Left hindlimb (tissue), 1 donor: ENCODE measurements at regions not wholly inside any gene's neighbourhood (a gene's known extent, or its start where the extent isn't known, plus 50 kb on each side); places are given as distances from the start of the nearest gene placed in this dataset.

Source experiments
- DNase-seq: peaks from one replicate; pipeline ENCODE4 v3.0.0-alpha.2; 2018

DNA sequence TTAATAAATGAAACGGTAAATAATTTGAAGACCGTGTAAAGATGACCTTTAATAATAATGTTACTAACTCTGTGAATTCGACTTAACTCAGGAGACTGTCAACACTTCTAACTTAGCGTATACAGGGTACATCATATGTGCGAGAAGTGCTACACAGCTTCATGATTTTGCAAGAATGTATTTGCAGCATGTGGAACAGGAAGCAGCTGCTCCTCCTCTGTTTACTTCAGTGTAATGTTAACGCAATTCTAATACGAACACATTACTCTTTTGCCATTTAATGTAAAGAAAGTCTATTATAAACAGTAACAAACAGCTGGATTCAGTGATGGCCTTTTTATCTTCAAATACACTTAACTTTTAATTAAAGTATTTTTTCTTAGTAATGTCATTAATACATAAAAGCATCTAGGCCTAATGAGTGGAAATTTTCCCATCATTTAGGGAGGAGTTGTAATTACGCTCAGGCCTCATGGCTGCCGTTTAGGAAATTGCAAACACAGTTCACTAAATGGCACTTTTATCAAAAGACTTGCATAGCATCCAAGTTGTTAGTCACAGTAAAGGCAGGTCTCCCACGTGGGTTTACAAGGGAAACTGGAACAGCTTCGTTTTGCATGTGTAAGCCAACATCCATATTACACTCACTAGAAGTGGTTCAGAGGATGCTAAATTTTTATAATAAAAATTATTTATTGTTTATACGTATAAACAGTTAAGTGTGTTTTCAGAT, 635.7 kb downstream of the FBXO15 start:
- no peak for DNase-seq

DNA sequence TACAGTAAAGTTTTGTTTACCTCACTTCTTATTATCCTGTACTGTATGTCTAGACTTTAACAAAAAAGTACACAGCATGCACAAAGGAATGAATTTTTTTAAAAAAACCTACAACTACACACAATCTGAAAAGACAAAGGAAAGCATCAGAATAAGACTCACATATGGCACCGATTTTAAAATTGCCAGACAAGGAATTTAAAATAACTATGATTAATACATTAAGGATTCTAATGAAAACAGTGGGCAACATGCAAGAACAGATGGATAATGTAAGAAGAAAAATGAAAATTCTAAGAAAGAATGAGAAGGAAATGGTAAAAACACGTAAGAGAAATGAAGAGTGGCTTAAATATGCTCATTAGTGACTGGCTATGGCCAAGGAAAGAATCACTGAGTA, 638.2 kb downstream of the FBXO15 start:
- DNase-seq: no peak

DNA sequence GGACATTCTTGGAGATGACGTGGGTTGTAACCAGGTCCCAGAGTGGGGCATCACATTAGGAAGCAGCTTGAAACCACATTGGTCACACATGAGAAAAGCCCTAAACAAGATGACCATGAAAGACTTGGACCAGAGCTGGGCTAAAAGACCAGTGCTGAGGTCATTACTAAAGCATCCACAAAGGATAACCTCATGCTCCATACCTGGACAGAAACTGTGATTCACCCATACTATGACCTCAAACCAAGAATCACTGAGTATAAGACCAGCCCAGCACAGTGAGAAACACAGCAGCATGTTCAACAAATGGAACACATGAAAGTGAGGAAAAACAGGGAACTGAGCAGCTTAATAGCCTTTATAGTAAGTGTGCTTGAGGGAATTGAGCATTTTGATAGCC, 635.5 kb upstream of the NETO1 start:
- no peak for DNase-seq

DNA sequence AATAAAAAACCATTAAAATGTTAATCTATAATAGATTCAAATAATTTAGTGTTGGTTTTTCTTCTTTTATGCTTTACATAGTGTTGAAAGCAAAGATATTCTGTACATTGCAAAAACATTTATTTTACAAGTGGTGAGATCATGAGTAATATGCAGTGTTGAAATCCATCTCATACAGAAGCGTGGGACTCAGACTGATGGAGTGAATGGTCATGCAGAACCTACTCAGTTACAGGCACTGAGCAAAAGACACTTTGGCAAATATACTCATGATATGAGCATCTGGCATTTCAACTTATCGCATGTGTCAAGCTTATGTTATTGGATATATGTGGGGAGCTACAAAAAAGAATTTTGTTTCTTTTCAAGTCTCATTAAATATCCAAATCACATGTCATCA, 620.2 kb upstream of the NETO1 start:
- DNase-seq: no peak

DNA sequence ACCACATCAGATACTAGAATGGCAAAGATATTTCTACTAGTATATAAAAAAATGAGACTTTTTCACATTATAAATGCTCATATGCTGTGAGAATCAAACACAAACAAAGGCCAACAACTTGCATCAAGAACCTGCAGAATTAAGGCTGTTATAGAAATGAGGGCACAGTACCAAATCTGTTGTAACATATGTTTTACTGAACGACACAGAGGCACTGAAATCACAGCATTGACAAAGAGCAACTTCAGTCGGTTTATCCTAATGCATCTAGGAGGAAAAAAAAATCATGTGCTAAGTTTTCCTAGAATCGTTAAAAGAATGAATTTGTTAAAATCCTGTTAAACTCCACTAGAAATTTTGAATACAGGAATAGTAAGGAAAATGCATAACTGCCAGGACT, 617.4 kb upstream of the NETO1 start:
- DNase-seq: no peak

DNA sequence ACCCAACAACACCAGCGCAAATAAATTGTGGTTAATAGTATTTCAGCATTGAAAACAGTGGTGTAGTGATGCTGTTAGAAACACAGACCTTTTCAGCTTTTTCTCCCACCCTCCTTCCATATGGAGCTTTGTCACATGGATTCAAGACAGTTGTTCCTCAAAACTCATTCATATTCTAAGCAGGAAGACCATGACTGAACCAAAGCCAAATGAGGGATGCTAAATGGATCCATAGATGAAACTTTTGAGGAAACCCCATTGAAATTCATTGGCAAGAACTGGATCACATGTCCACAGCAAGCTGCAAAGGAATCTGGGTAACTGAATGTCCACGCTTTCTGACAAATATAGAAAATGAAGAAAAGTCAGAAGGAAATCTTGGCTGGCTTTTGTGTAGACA, 615.1 kb upstream of the NETO1 start:
- DNase-seq: no peak

DNA sequence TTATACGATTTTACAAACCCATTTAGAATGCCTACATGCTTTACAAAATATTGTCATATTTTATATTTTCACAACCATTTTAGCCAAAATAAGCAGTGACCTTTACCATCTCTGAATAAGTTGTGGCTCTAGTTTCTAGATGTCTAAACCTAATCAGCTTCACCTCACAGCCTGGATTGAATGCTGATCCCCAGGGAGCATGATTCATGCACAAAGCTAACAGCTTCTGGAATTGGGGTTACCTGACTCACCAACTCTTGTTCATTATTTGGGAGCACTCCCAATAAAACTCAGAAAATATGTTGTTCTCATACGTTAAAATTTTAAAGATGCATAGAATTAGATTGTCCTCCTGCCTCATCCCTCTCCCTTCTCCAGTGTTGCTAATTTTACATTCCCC, 611.7 kb upstream of the NETO1 start:
- DNase-seq: no peak

DNA sequence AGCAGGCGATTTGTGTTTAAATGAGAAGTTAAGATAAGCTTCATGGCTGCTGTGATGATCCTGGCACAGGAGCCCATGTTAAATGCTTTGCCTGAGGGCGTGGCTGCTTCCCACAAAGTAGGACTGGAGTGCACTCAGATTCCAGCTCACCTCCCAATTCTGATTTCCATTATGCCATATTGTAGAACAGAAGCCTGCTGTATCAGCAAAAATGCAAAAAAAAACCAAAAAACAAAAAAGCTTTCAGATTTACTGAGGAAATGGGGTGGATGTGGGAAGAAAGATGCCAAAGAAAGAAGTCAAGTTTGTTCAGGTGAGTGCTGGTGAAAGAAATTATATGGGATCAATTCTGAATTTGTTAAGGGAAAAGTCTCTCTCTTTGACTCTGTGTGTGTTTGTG, 610.4 kb upstream of the NETO1 start:
- DNase-seq: no peak

DNA sequence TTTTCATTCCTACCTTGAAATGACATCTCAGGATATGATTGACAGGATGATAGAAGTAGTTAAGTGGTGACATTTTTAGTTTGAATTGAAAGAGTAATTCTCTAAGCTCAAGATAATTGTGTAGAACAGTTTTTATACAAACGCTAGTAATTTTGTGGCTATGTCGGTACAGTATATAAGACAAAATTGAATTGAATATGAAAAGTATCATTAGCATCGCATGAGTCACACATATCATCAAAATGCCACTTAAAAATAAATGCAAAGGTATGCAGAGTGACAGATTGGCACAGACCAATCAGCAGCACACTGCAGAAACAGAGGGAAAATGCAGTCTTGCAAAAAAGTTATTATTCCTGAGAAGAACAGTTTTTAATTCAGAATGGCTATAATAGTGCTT, 608.2 kb upstream of the NETO1 start:
- DNase-seq: no peak

DNA sequence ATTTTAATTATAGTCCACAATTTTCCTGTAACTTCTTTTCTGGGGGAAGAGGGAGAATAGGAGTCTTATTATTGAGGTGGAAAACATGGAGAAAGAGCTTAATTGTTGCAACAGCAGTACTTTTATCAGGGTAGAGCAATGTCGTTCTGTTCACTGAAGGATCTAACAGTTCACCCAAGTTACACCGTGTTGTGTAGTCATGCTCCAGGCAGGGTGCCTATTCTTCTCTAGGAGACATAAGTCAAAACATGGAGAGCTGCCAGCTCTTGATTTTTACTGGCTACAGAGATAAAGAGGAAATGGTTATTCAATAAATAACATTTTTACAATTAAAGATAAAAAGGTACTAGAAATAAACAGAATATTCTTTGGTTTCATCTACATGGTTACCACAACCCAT, 594.3 kb upstream of the NETO1 start:
- no peak for DNase-seq

DNA sequence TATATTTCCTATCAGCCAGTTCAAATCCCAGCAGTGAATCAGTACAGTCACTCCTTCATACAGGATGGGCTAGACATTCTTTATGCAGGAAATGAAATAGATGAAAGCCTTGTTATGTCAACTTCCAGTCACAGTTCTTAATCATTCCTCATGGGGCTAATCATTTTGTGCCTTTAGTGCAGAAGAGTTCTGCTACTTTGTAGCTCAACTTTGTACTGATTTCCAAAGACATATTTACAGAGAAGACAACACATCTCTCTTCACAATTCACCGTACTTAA, 593.9 kb upstream of the NETO1 start:
- DNase-seq: no peak

DNA sequence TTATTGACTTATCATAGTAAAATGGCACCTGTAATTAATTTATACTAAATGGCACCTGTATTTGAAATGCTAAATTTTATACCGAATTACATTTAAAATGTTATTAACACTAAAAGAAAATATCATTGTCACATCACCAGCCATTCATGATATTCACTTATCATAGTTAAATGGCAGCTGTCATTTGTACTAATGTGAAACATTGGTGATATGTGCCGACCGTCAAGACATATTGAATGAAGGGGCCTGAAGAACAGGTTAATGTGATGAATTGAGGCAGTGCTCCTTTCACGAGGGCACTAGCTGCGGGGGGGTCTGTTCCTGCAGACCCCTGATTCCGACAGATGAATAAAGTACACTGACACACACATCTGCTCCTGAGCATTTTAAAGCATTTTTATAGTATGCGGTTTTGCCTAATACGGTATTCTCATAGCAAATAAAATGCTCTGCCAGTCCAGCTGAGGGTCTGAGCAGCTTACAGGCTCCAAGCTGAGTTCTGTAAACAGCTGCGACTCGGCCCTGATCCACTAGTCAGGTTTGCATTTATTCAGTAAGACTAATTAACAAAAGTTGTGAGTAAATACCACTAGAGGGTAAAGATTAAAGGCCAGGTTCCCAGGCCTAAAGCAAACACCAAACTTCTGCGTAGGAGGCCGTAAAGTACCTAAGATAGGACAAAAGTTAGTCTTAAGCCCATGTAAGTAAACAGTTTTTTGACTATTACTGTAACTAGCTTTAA, 593.4 kb upstream of the NETO1 start:
- DNase-seq: no peak

DNA sequence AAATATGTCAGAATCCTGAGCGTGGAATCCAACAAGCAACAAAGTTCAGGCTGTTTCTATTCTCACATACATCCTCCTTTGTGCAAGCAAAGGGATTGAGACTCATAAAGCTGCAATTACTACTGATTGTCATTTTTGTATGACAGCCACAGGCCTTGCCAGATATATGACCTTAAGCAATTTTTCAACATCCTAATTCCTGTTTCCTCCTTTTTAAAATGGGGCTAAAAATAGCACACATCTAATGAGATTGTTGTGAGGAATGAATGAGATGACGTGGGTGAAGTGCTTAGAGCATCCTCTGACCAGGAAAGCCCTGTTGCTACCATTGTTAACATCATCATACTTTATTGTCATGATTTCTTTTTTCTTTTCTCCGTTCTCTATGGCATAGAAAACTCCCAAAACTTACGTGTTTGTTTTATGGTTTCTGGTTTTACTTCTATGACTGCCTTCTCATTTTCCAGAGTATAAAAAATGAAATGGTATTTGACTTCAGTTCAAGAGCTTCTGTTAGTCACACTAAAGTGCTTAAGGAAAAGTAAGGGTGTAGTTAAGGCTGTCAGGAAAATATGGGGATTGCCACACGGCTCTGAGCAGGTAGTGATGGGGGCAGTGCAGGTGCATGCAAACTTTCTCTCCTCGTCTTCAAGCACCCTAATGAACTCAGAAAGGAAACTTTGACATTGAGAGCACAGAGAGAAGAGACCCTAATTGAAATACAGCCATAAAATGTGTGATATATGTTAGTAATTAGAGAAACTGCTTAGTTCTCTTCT, 590.6 kb upstream of the NETO1 start:
- DNase-seq: no peak

DNA sequence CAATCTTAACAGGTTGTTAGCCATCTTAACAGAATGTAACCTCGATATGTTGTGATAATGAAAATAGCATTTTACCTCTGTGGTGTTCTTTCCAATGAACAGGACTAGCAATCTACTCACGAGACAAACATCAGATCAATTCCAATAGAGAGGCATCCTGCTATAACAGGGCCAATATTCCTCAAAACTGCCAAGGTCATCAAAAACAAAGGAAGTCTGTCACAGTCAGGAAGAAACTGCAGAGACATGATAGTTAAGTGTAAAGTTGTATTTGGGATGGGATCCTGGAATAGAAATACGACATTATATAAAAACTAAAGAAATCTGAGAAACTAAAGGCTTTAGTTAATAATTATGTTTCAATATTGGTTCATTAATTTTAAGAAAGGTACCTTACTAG, 588.9 kb upstream of the NETO1 start:
- DNase-seq: no peak

DNA sequence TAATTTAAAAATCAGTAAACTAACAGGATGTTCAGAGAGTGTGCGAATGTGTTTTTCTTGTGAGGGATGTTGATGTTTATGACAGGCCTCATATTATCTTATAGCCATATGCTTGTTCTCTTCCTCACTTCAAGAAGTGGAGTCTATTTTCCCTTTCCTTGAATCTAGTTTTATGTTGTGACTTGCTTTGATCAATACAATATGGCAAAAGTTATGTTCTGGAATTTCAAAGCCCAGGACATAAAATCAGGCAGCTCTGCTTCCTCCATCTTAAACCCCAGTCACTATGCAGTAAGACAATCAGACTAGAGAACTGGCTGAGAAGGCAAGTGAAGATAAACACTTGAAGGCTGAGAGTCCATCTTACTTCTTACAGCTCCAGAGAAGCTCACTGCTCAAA, 585.1 kb upstream of the NETO1 start:
- no peak for DNase-seq

DNA sequence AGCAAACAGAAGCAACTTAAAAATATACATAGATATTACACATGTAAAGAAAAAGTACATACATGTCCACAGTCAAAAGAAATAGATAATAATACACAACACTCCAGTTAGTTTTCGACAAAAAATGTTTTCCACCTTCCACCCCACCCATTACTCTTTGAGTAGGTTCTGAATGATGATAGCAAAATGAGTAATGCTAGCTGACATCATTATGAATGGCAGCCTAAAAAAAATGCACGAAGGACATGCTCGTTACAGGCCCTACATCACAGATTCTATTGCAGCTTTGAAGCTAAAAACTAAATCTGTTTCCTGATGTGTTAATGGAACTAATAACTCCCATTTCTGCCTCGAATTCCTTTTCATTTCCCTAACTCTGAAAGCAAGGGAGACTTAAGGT, 578.7 kb upstream of the NETO1 start:
- DNase-seq: no peak

DNA sequence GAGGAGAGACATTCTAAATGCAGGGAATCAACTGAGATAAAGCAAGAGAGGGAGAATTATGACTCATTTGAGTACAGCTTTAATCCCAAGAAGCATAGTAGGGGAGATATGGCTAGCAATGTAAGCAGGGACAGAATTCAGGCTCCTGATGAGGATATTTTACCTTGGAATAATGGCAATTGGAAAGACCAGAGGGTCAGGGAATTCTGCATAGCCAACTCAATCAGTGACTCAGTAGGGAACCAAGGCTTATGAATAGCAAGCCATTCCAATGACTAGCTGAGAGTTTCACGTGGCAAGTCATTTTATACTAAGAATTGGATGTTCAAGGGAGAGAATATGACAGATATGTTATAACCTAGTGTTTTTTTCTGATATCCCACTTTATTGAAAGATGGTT, 563.8 kb upstream of the NETO1 start:
- DNase-seq: no peak

DNA sequence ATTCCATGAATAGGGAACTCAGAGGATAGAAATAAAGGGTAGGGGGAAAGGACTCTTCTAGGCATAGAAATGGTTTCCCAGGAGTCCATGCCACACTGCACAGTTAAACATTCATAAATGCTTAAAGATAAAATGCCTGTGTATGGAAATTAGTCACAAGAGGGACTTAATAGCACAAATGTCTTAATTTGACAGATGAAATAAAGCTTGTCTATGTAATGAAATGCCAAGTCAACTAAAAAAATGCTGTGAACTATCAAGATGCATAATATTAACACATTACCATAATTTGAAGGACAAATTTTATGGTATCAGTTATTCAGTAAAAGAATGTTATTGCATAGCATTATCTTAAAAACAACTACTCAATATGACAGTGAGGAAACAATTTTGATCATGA, 553.2 kb upstream of the NETO1 start:
- DNase-seq: no peak

DNA sequence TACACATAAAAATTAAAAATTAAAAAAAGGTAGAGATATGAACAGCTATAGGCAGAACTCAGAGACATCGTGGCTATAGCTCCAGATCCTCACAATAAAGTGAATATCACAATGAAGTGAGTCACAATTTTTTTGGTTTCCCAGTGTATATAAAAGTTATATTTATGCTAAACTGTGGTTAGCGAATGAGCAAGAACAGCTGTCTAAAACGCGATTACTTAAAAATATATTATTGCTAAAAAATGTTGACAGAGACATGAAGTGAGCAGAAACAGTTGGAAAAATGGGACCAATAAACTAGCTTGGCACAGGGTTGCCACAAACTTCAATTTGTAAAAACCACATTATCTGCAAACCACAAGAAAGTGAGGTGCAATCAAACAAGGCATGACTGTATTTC, 551.7 kb upstream of the NETO1 start:
- no peak for DNase-seq

DNA sequence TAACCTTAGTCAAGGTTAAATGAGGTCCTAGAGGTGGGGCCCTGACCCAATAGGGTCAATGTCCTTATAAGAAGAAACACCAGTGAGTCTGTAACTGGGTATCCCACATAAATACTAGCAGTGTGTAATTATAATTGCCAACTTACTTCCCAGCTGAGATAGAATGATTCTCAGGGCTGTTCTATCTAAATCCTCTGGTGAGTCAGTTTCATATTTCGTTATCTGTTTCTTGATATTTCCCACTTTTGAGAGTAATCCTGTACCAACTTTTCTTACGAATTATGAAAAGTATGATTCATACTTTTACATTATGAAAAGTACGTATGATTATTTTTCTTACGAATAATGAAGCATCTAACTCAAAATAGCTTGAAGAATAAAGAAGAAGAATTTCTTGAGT, 546.8 kb upstream of the NETO1 start:
- no peak for DNase-seq

DNA sequence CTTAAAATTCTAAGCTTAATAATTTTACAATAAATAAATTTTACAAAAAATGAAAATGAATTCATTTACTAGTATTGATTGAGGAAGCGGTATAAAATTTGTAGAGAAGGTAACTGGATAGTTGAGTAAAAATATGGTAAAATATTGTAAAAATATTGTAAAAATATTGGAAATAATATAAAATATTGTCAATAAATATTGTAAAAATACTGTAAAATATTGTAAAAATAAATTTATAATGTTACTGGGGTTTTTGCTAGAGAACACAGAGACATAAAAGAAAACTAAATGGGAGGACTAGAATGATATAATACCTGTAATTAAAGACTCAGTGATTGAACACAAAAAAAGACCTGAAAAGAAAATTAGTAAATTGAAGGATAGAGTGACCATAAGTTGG, 546.3 kb upstream of the NETO1 start:
- no peak for DNase-seq

DNA sequence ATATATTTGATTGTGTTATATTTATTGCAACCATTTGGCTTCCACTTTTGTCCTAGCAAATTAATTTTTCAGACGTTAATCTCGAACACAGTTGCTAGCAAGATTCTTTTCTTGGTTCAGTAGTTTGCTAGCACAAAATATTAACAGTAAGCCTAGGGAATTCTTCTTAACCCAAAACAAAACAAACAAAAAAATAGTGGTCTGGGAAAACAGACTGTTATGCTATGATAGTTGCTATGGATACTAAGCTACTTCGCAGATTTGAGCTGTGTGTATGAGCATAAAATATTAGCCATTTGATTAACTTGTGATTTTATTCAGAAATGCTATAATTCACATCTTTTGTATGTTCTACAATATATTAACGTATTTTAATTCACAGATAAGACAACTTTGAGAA, 541.5 kb upstream of the NETO1 start:
- DNase-seq: no peak

DNA sequence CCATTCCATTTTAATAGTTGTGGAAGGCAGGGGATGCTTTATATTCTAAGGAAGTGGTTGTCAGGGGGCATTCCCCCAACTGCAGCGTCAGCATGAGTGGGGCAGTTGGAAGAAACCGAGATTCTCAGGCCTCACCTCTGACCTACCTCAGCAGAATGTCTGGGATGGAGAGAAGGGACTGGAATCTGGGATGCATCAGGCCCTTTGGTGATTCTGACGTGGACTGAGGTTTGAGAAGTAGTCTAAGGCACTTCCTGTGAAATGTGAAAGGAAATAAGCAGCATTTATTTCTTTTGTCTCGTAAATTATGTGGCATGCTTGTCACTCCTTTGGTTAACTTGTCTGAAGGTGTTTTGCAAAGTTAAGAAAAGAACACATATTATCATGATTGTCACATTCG, 540.7 kb upstream of the NETO1 start:
- no peak for DNase-seq

DNA sequence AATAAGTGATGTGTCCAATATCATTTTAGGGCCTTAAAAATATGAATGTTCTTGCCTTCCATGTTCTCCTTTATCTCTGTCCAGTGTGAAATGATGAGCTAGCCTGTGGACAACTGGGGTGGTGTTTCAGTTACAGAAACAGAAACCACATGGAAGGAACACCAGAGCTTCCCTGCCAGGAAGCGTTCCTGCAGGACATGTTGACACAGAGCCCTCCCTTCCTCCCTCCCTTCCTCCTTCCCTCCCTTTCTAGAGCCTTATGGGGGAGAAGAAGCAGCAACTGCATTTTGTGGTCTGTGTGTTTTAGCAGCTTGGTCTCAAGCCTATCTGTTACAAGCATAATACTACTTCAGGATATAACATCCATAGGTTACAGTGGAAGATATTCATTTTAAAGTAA, 539.7 kb upstream of the NETO1 start:
- no peak for DNase-seq
